ENCODE measurements at regions not wholly inside any gene's neighbourhood (a gene's known extent, or its start where the extent isn't known, plus 50 kb on each side); places are given as distances from the start of the nearest gene placed in this dataset.
A peak's percentile ranks its signal among the peaks of the same experiment; 100 is the strongest.

DNA sequence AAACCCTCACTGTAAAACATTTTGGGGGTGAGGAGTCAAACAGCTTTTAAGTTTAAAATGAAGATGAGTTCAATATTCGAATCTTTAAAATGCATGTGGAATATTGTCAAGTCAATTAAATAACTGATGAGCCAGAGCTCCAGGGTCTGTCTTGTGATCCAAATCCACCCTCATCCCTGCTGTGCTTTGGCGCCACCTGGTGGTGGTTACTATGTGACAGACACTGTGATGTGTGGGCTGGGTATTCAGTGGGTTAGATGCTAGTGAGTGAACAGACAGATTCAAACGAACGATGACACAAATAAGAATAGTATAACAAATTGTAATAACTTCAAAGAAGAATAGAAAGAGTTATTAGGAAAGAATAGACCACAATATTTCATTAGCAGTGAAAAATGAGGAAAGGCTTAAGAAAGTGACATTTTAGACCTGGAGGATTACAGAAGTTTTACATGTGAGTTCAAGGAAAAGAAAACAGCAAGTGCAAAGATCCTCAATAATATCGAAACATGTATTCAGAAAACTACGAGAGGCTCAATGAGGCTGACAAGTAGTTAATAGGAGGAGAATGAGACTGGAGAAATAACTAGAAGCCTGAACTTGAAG is 51.4 kb upstream of the CHSY3 start:
- no peak overlapping the region for H4K91ac ChIP-seq (ENCODE audit: low read depth, low read length)
- no peak overlapping the region for H2AFZ ChIP-seq (ENCODE audit: insufficient read depth, low read length, poor library complexity)
- peak; percentile 45 to 86 for DNase-seq
- no peak overlapping the region for H3K18ac ChIP-seq (ENCODE audit: low read length)
- H3K4me1 ChIP-seq (ENCODE audit: control insufficient read depth in 1 of 2, insufficient read depth in 2 of 2, low read length in 2 of 2): no peaks in the 10 kb centered on the region
- no peaks in the 10 kb centered on the region for H3K79me1 ChIP-seq (ENCODE audit: low read length)
- no peaks in the 10 kb centered on the region for H3K79me2 ChIP-seq (ENCODE audit: control insufficient read depth, insufficient read depth, low read length, poor library complexity)
- no peak overlapping the region for H4K12ac ChIP-seq (ENCODE audit: low read depth, low read length)
- no peak overlapping the region for H2BK120ac ChIP-seq (ENCODE audit: insufficient read depth, low read length, poor library complexity)
- H3K9me3 ChIP-seq (ENCODE audit: insufficient read depth, low read depth, low read length): no peaks in the 10 kb centered on the region
- H3K4ac ChIP-seq (ENCODE audit: low read depth, low read length): no peak overlapping the region
- no peak overlapping the region for H3K9ac ChIP-seq (ENCODE audit: low read length)
- no peak overlapping the region for H2AK5ac ChIP-seq (ENCODE audit: low read length)
- H3K14ac ChIP-seq (ENCODE audit: low read length): no peak overlapping the region
- H3K23ac ChIP-seq (ENCODE audit: low read length): no peak overlapping the region
- no peak overlapping the region for H3K4me3 ChIP-seq (ENCODE audit: low read depth, low read length)
- no peaks in the 10 kb centered on the region for H3K36me3 ChIP-seq (ENCODE audit: control insufficient read depth in 1 of 2, insufficient read depth in 2 of 2, low read length in 2 of 2)
- no CpG with 5 or more reads among the region's 6 CpGs for WGBS (ENCODE audit: extremely low coverage, insufficient coverage, insufficient read length)
- H3K27me3 ChIP-seq (ENCODE audit: insufficient read depth, low read length): no peaks in the 10 kb centered on the region
- H2BK5ac ChIP-seq (ENCODE audit: low read depth, low read length, poor library complexity): no peak overlapping the region
- H3K27ac ChIP-seq (ENCODE audit: low read depth, low read length): no peak overlapping the region
- no peak overlapping the region for H2BK12ac ChIP-seq (ENCODE audit: low read length)
- no peak overlapping the region for H4K8ac ChIP-seq (ENCODE audit: low read depth, low read length)
- no peak overlapping the region for H3K4me2 ChIP-seq (ENCODE audit: low read length)

- no peak overlapping the region for H2AK5ac ChIP-seq (ENCODE audit: low read length)
- H2BK120ac ChIP-seq (ENCODE audit: insufficient read depth, low read length, poor library complexity): no peak overlapping the region
Measured at GRCh38 chr5:129853588-129853987, 50.7 kb upstream of the CHSY3 start.

More at GRCh38 chr5:129853588-129853987, 50.7 kb upstream of the CHSY3 start:
- no peaks in the 10 kb centered on the region for H3K4me1 ChIP-seq (ENCODE audit: control insufficient read depth in 1 of 2, insufficient read depth in 2 of 2, low read length in 2 of 2)
- no peaks in the 10 kb centered on the region for H3K9me3 ChIP-seq (ENCODE audit: insufficient read depth, low read depth, low read length)
- H2AFZ ChIP-seq (ENCODE audit: insufficient read depth, low read length, poor library complexity): no peak overlapping the region
- H4K91ac ChIP-seq (ENCODE audit: low read depth, low read length): no peak overlapping the region
- H3K79me1 ChIP-seq (ENCODE audit: low read length): no peaks in the 10 kb centered on the region
- H2BK5ac ChIP-seq (ENCODE audit: low read depth, low read length, poor library complexity): no peak overlapping the region
- no peaks in the 10 kb centered on the region for H3K27me3 ChIP-seq (ENCODE audit: insufficient read depth, low read length)
- H3K36me3 ChIP-seq (ENCODE audit: control insufficient read depth in 1 of 2, insufficient read depth in 2 of 2, low read length in 2 of 2): no peaks in the 10 kb centered on the region
- no peak for DNase-seq
- H3K4ac ChIP-seq (ENCODE audit: low read depth, low read length): no peak overlapping the region
- H3K18ac ChIP-seq (ENCODE audit: low read length): no peak overlapping the region
- H2BK12ac ChIP-seq (ENCODE audit: low read length): no peak overlapping the region
- no peak overlapping the region for H3K14ac ChIP-seq (ENCODE audit: low read length)
- H4K12ac ChIP-seq (ENCODE audit: low read depth, low read length): no peak overlapping the region
- H3K23ac ChIP-seq (ENCODE audit: low read length): no peak overlapping the region
- no peak overlapping the region for H3K9ac ChIP-seq (ENCODE audit: low read length)
- H4K8ac ChIP-seq (ENCODE audit: low read depth, low read length): no peak overlapping the region
- H3K27ac ChIP-seq (ENCODE audit: low read depth, low read length): no peak overlapping the region
- WGBS (ENCODE audit: extremely low coverage, insufficient coverage, insufficient read length): no CpG with 5 or more reads among the region's 5 CpGs
- H3K4me2 ChIP-seq (ENCODE audit: low read length): no peak overlapping the region
- H3K79me2 ChIP-seq (ENCODE audit: control insufficient read depth, insufficient read depth, low read length, poor library complexity): no peaks in the 10 kb centered on the region
- no peak overlapping the region for H3K4me3 ChIP-seq (ENCODE audit: low read depth, low read length)

Data from trophoblast cell (in vitro differentiated cells and primary cell).